SK-N-SH (cell line): ENCODE measurements at regions not wholly inside any gene's neighbourhood (a gene's known extent, or its start where the extent isn't known, plus 50 kb on each side); places are given as distances from the start of the nearest gene placed in this dataset.

Experiments
- CTCF ChIA-PET: fragments of 300-600, 350-600 bp; formaldehyde crosslinking; extraction: SDS; loops from one replicate; lab custom pipeline; 2021; lab: Yijun Ruan, JAX
- POLR2A ChIA-PET: fragments of 350-600 bp; sonication (Branson Sonifier 250); formaldehyde crosslinking; extraction: SDS; loops from one replicate; lab custom pipeline; 2020; ENCODE audit warnings: antibody characterized with exemption, inconsistent platforms; lab: Yijun Ruan, JAX
- DNase-seq: peaks from one replicate; pipeline ENCODE4 v3.0.0; 2012
- H2AFZ ChIP-seq: fragments of 200-600 bp; sonication (generic); 2 replicates; pipeline ENCODE4 v1.8.1; 2016; ENCODE audit warnings: antibody characterized with exemption, mild to moderate bottlenecking, low read depth
- H3F3A ChIP-seq: fragments of 200-600 bp; sonication (generic); replicated peaks from 2 replicates; pipeline ENCODE3; 2016; ENCODE audit warnings: antibody characterized with exemption, mild to moderate bottlenecking; ENCODE audit not compliant: insufficient read depth
- H3K27ac ChIP-seq, 2 experiments: fragments of 200-500 bp in 1 of 2; fragments of 200-600 bp in 1 of 2; sonication (Bioruptor generic) in 1 of 2; sonication (generic), shearing (Covaris generic) in 1 of 2; 2 replicates each; pipeline versions ENCODE4 v1.5.1 to v1.6.1; 2014 to 2016; ENCODE audit warnings: low read depth in 2 of 2, inconsistent platforms in 1 of 2, low read length in 1 of 2, mild to moderate bottlenecking in 1 of 2, mixed read lengths in 1 of 2
- H3K27me3 ChIP-seq: fragments of 200-600 bp; sonication (generic), shearing (Covaris generic); 2 replicates; pipeline ENCODE4 v1.6.1; 2016; ENCODE audit warnings: mixed run types; ENCODE audit not compliant: insufficient read depth
- H3K36me3 ChIP-seq, 2 experiments: fragments of 200-500 bp in 1 of 2; fragments of 200-600 bp in 1 of 2; sonication (Bioruptor generic) in 1 of 2; sonication (generic) in 1 of 2; replicated peaks in 1 of 2; 2 replicates each; pipeline versions ENCODE3 to v1.5.1; 2014 to 2016; ENCODE audit warnings: low read length in 1 of 2, mild to moderate bottlenecking in 1 of 2; ENCODE audit not compliant: insufficient read depth in 2 of 2, control insufficient read depth in 1 of 2
- H3K4me1 ChIP-seq, 2 experiments: fragments of 200-500 bp in 1 of 2; fragments of 200-600 bp in 1 of 2; sonication (Bioruptor generic) in 1 of 2; sonication (generic), shearing (Covaris generic) in 1 of 2; 2 replicates each; pipeline versions ENCODE4 v1.5.1 to v1.6.1; 2014 to 2016; ENCODE audit warnings: low read depth in 1 of 2, low read length in 1 of 2, mixed run types in 1 of 2; ENCODE audit not compliant: insufficient read depth in 2 of 2, control insufficient read depth in 1 of 2
- H3K4me2 ChIP-seq: fragments of 200-600 bp; sonication (generic), shearing (Covaris generic); 2 replicates; pipeline ENCODE4 v1.6.1; 2017; ENCODE audit warnings: mixed run types
- H3K4me3 ChIP-seq, 2 experiments: fragments of 200-500 bp in 1 of 2; fragments of 200-600 bp in 1 of 2; sonication (Bioruptor generic) in 1 of 2; sonication (generic), shearing (Covaris generic) in 1 of 2; 2 replicates each; pipeline versions ENCODE4 v1.5.1 to v1.8.1; 2014 to 2016; ENCODE audit warnings: low read depth in 2 of 2, inconsistent platforms in 1 of 2, low read length in 1 of 2, mild to moderate bottlenecking in 1 of 2, mixed read lengths in 1 of 2, moderate library complexity in 1 of 2
- H3K79me2 ChIP-seq: fragments of 200-600 bp; sonication (generic); 2 replicates; pipeline ENCODE4 v1.8.1; 2017; ENCODE audit warnings: mild to moderate bottlenecking; ENCODE audit not compliant: insufficient read depth
- H3K9ac ChIP-seq: fragments of 200-600 bp; sonication (generic); 2 replicates; pipeline ENCODE4 v1.6.1; 2017; ENCODE audit warnings: mixed run types
- H3K9me2 ChIP-seq: fragments of 200-600 bp; sonication (generic); 2 replicates; pipeline ENCODE4 v1.6.1; 2017; ENCODE audit warnings: mixed run types
- H3K9me3 ChIP-seq: fragments of 200-600 bp; sonication (generic); 2 replicates; pipeline ENCODE4 v1.6.1; 2017; ENCODE audit warnings: mixed run types, mild to moderate bottlenecking, moderate library complexity
- H4K20me1 ChIP-seq: fragments of 200-600 bp; sonication (generic); 2 replicates; pipeline ENCODE4 v1.6.1; 2017; ENCODE audit warnings: mild to moderate bottlenecking, mixed run types; ENCODE audit not compliant: insufficient read depth
- ELF1 ChIP-seq: IDR thresholded peaks from 2 replicates; pipeline ENCODE4 v1.4.0; 2012
- EP300 ChIP-seq, 2 experiments: IDR thresholded peaks; 2 replicates each; pipeline versions ENCODE4 v1.4.0 to v1.6.1; 2012; ENCODE audit warnings: borderline replicate concordance in 1 of 2, low read depth in 1 of 2, low read length in 1 of 2
- GABPA ChIP-seq: IDR thresholded peaks from 2 replicates; pipeline ENCODE4 v1.4.0; 2012; ENCODE audit warnings: low read depth, mild to moderate bottlenecking
- GATA2 ChIP-seq: sonication (generic); formaldehyde crosslinking; IDR thresholded peaks from 2 replicates; pipeline ENCODE4 v1.5.0; 2020; ENCODE audit warnings: mild to moderate bottlenecking, missing genetic modification reagents
- JUND ChIP-seq: IDR thresholded peaks from 2 replicates; pipeline ENCODE4 v1.4.0; 2012
- MXI1 ChIP-seq: IDR thresholded peaks from 2 replicates; pipeline ENCODE4 v1.6.1; 2012; ENCODE audit warnings: mild to moderate bottlenecking, low read depth, low read length, improper control_type of control experiment
- NFIC ChIP-seq: IDR thresholded peaks from 2 replicates; pipeline ENCODE4 v1.4.0; 2012; ENCODE audit warnings: borderline replicate concordance
- NRF1 ChIP-seq: IDR thresholded peaks from 2 replicates; pipeline ENCODE4 v1.6.1; 2012; ENCODE audit warnings: low read depth, mild to moderate bottlenecking, low read length
- RAD21 ChIP-seq: IDR thresholded peaks from 2 replicates; pipeline ENCODE4 v1.6.1; 2012; ENCODE audit warnings: mild to moderate bottlenecking, low read length
- RFX5 ChIP-seq: IDR thresholded peaks from 2 replicates; pipeline ENCODE4 v1.6.1; 2012; ENCODE audit warnings: mild to moderate bottlenecking, improper control_type of control experiment, low read length
- RXRA ChIP-seq: IDR thresholded peaks from 2 replicates; pipeline ENCODE4 v1.4.0; 2012; ENCODE audit warnings: low read depth, mild to moderate bottlenecking, borderline replicate concordance
- SMC3 ChIP-seq: IDR thresholded peaks from 2 replicates; pipeline ENCODE4 v1.6.1; 2012; ENCODE audit warnings: low read depth, low read length, improper control_type of control experiment
- TEAD4 ChIP-seq: IDR thresholded peaks from 2 replicates; pipeline ENCODE4 v1.4.0; 2012; ENCODE audit warnings: mild to moderate bottlenecking, borderline replicate concordance; ENCODE audit not compliant: insufficient read depth
- USF2 ChIP-seq: fragments of 150-350 bp; IDR thresholded peaks from 2 replicates; pipeline ENCODE4 v1.6.1; 2017; ENCODE audit warnings: antibody characterized with exemption, low read length, low read depth, borderline replicate concordance
- YY1 ChIP-seq: IDR thresholded peaks from 2 replicates; pipeline ENCODE4 v1.4.0; 2012; ENCODE audit warnings: low read depth, mild to moderate bottlenecking
- WGBS: methylation state at CpG from one replicate; pipeline ENCODE4 v1.1.6; 2017; ENCODE audit warnings: low lambda C conversion rate; 5-methylcytosine and 5-hydroxymethylcytosine counted together
- TF ChIP-seq, protein P1 (sequence below): IDR thresholded peaks from 2 replicates; pipeline ENCODE4 v1.6.1; 2012; ENCODE audit warnings: mild to moderate bottlenecking, low read depth, low read length, moderate library complexity

DNA sequence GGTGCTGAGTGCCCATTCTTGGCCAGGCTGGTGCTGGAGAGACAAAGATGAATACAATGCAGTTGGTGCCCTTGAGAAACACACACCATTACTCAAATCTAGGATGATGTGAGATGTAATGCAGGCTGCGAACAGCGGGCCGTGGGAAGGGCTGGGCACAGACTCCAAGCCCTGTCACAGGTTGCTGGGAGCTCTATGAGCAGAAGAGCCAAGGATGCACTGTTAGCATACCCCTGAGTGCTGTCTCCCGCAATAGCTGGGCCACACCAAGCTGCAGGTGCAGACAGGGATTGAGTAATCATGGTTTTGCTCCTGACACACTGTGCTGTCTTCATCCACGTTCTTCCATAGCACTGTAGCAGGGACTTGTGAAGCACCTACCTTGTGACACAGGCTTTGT lies 247.5 kb upstream of the CRY1 start:
- no peaks in the 10 kb centered on the region for H3K9me2 ChIP-seq
- no peaks in the 10 kb centered on the region for H3K36me3 ChIP-seq
- no peak for TF ChIP-seq MXI1
- TF ChIP-seq GABPA: no peak
- TF ChIP-seq NFIC: no peak
- TF ChIP-seq NRF1: no peak
- no peak for TF ChIP-seq TEAD4
- TF ChIP-seq, protein P1, sequence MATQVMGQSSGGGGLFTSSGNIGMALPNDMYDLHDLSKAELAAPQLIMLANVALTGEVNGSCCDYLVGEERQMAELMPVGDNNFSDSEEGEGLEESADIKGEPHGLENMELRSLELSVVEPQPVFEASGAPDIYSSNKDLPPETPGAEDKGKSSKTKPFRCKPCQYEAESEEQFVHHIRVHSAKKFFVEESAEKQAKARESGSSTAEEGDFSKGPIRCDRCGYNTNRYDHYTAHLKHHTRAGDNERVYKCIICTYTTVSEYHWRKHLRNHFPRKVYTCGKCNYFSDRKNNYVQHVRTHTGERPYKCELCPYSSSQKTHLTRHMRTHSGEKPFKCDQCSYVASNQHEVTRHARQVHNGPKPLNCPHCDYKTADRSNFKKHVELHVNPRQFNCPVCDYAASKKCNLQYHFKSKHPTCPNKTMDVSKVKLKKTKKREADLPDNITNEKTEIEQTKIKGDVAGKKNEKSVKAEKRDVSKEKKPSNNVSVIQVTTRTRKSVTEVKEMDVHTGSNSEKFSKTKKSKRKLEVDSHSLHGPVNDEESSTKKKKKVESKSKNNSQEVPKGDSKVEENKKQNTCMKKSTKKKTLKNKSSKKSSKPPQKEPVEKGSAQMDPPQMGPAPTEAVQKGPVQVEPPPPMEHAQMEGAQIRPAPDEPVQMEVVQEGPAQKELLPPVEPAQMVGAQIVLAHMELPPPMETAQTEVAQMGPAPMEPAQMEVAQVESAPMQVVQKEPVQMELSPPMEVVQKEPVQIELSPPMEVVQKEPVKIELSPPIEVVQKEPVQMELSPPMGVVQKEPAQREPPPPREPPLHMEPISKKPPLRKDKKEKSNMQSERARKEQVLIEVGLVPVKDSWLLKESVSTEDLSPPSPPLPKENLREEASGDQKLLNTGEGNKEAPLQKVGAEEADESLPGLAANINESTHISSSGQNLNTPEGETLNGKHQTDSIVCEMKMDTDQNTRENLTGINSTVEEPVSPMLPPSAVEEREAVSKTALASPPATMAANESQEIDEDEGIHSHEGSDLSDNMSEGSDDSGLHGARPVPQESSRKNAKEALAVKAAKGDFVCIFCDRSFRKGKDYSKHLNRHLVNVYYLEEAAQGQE: no peak
- TF ChIP-seq SMC3: no peak
- no peak for TF ChIP-seq USF2
- no peak for TF ChIP-seq JUND
- no peak for TF ChIP-seq GATA2
- no peak for TF ChIP-seq EP300 (IDR thresholded peaks at IDR 0.05; ENCODE audit: borderline replicate concordance in 1 of 2, low read depth in 1 of 2, low read length in 1 of 2)
- TF ChIP-seq RFX5: no peak
- TF ChIP-seq YY1: no peak
- TF ChIP-seq RXRA: no peak
- TF ChIP-seq ELF1: no peak
- no peak for TF ChIP-seq RAD21
- TF ChIP-seq, all 33 proteins: peak for 0
- no peak overlapping the region for H3K4me2 ChIP-seq
- H2AFZ ChIP-seq: no peak overlapping the region
- no peak overlapping the region for H3K9ac ChIP-seq
- POLR2A ChIA-PET: no interaction called here
- no peaks in the 10 kb centered on the region for H3K79me2 ChIP-seq
- CTCF ChIA-PET: interaction anchor here (1.2 to 1.6 kb wide), 2 partner anchors 15 to 247 kb away, joined by 3 to 4 read pairs; partner anchors contain the start of gene CRY1
- no peak overlapping the region for H3K27ac ChIP-seq
- H3K4me1 ChIP-seq: peaks cover 0 to 6% of the 10 kb centered on the region in 2 experiments; a peak in 1 of 4 replicates
- H4K20me1 ChIP-seq: no peaks in the 10 kb centered on the region
- H3K9me3 ChIP-seq: no peaks in the 10 kb centered on the region
- no peak overlapping the region for H3K4me3 ChIP-seq
- no peaks in the 10 kb centered on the region for H3K27me3 ChIP-seq
- H3F3A ChIP-seq: no peaks in the 10 kb centered on the region
- WGBS: 88% methylated on average over 5 of the region's 5 CpGs
- no peak for DNase-seq
